ENCODE measurements at regions not wholly inside any gene's neighbourhood (a gene's known extent, or its start where the extent isn't known, plus 50 kb on each side); places are given as distances from the start of the nearest gene placed in this dataset.
"Not testable (repeated sequence)": the region's sequence is repeated elsewhere in the genome, so short reads cannot be mapped to it uniquely, and the experiment has no call there.

GRCh38 chr14:40229676-40230075 is 797.4 kb upstream of the FBXO33 start:
- no peak for DNase-seq

- DNase-seq, result no peak
Measured at GRCh38 chr14:40222996-40223395, 790.8 kb upstream of the FBXO33 start.

- DNase-seq, result no peak
Measured at GRCh38 chr14:40221428-40221827, 789.2 kb upstream of the FBXO33 start.

DNA sequence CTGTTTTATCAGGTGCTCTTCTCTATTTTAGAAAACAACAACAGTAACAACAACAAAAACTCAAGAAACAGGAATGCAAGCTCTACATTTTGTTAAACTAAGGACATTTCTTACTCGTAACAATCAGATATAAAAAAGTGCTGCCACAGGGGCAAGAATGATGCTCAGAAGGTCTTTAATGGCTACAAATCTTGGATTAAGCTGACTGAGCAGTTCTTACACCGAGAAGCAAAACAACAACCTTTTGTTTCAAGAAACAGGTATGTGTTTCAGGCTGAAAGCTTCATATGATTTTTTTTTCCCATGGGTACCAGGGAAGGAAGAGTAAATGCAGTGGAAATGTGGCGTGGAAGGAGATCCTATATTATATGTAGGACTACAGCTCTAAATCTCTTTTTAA is 786.8 kb upstream of the FBXO33 start:
- DNase-seq, result no peak

- no peak for DNase-seq
Measured at GRCh38 chr14:40218282-40218941, 786.2 kb upstream of the FBXO33 start.

- DNase-seq, result no peak
Measured at GRCh38 chr14:40216976-40217375, 784.7 kb upstream of the FBXO33 start.

DNA sequence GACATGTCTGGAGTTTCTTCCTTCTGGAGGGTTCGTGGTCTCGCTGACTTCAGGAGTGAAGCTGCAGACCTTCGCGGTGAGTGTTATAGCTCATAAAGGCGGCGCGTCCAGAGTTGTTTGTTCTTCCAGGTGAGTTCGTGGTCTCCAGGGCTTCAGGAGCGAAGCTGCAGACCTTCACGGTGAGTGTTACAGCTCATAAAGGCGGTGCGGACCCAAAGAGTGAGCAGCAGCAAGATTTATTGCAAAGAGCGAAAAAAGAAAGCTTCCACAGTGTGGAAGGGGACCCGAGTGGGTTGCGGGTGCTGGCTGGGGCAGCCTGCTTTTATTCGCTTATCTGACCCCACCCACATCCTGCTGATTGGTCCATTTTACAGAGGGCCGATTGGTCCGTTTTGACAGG is 784.2 kb upstream of the FBXO33 start:
- not testable (repeated sequence) for DNase-seq

DNA sequence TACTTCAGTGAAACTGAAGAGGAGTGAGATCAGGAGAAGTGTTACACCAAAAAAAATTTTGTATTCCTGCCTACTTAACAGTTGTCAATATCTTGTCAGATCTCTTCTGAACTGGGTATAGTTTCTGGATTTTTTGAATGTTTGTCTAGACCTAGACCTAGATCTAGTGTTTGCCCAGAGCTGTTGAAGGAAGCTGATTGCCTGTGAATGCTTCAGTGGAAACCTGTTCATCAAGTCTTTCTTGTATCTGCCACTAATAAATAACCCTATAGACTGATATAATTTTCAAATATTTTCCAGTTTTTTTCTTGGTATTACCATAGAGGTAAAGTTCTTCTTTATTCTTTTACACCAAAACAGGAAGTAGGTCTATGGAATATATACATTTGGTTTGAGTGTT is 781.5 kb upstream of the FBXO33 start:
- no peak for DNase-seq

GRCh38 chr14:40204441-40205175 is 772.4 kb upstream of the FBXO33 start:
- no peak for DNase-seq

DNA sequence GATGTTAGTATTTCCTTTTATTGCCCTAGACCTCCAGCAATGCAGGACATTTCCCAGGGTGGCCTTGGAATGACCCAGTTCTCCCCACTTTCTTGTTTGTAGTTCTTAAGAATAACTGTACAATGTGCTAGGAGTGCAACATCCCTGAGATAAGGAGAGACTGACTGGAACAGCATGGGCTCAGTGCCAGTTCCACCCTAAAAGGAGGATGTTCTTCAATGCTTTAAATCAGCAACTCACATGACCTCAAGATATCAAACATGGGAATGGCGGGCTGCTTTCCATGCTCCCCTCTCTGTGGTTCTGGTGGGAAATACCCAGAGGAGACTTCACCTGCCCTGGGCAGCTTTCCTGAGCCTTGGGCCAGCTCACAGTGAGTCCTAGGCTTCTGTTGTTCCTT is 766.9 kb upstream of the FBXO33 start:
- no peak for DNase-seq

- no peak for DNase-seq
Measured at GRCh38 chr14:40197344-40197743, 765.1 kb upstream of the FBXO33 start.

GRCh38 chr14:40188006-40188405 is 755.8 kb upstream of the FBXO33 start:
- no peak for DNase-seq

- no peak for DNase-seq
Measured at GRCh38 chr14:40164083-40164482, 731.9 kb upstream of the FBXO33 start.

DNA sequence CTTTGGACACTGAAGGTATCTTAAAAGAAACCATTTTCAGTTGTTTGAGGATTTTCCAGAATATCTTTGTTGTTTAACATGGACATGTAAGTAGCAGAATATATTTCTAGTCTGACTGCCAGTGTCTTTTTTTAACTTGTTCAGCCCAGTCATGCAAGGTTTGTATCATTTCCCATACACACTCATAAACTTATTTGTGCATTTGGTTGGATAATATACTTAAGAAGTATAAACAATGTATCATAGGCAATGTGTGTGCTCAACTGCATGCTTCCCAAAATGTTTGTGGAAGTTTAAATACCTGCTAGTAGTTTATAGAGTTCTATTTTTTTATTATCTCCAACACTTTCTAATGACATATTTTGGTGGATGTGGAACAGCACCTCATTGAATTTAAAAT is 707.4 kb upstream of the FBXO33 start:
- no peak for DNase-seq

- DNase-seq, result no peak
Measured at GRCh38 chr14:40133463-40133862, 701.2 kb upstream of the FBXO33 start.

DNA sequence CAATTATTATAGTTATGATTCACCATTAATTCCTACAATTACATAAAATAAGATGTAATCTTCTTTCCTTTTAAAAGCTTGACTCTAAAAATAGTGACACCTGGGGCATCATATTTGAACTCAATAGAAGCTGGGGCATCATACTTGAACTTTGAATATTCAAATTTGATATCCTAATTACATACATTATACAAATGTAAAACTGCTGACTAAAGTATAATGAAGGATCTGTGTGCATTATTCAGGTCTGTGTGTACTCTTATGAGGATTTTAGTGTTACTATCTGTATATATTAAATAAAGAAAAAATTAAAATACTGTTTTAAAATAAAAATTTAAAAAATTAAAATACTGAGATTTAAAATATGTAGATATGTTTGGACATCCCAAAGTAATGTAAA is 696.9 kb upstream of the FBXO33 start:
- no peak for DNase-seq

DNA sequence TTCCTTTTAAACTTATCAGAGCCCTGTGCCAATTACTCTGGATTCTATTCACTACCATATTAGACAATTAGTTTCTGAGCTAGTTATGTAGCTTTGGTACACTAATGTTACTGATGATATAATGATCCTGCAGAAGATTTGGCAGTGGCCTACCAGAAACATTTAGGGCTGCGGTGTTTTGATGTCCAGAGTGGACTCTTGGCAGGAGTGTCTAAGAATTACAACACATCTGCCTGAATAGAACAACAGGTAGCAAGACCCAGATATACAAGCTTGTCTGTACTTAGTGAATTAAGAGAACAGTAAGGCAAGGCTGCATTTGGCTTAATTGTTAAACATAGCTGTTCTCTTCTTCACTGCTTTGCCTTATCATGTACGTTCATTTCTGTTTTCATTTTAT is 691.6 kb upstream of the FBXO33 start:
- DNase-seq, result no peak

GRCh38 chr14:40122968-40123648 is 690.9 kb upstream of the FBXO33 start:
- no peak for DNase-seq

DNA sequence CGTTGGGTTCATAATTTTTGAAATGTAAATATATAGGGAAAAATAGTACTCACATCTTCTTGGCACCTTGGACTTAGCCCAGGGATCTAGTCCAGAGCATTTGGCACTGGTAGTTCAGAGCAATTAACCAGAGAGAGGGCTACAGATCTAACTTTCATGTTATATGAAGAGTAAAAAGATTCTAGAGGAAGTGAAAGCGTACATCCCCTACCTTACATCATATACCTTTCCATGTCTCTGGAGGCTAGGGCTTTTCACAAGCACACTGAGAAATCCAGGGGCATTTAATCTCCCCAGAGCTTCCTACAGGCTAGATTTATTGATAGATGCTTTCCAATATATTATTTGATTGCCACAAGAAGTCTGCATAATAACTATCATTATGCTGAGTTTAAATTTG is 687.5 kb upstream of the FBXO33 start:
- DNase-seq, result no peak

- DNase-seq, result no peak
Measured at GRCh38 chr14:40119321-40119720, 687.1 kb upstream of the FBXO33 start.

GRCh38 chr14:40115583-40115982 is 683.4 kb upstream of the FBXO33 start:
- DNase-seq, result no peak

- no peak for DNase-seq
Measured at GRCh38 chr14:40113671-40114070, 681.4 kb upstream of the FBXO33 start.

GRCh38 chr14:40100544-40101196 is 668.4 kb upstream of the FBXO33 start:
- no peak for DNase-seq

All from skin of body (tissue), 1 donor.